Keratinocyte (primary cell): ENCODE measurements at regions not wholly inside any gene's neighbourhood (a gene's known extent, or its start where the extent isn't known, plus 50 kb on each side); places are given as distances from the start of the nearest gene placed in this dataset.

Source experiments
- CTCF ChIP-seq, 3 experiments: IDR thresholded peaks in 1 of 3; conservative IDR thresholded peaks in 1 of 3; optimal IDR thresholded peaks in 1 of 3; 2 replicates in 2 of 3; 3 replicates in 1 of 3; pipeline versions ENCODE3 to v1.5.1; 2011; ENCODE audit warnings: low read length in 3 of 3, mild to moderate bottlenecking in 3 of 3, moderate library complexity in 2 of 3, control low read depth in 1 of 3, inconsistent platforms in 1 of 3; ENCODE audit not compliant: insufficient read depth in 2 of 3; ENCODE audit errors: extremely low read depth in 1 of 3
- EZH2 ChIP-seq: IDR thresholded peaks from one replicate; pipeline ENCODE4 v1.6.1; 2012; ENCODE audit warnings: inconsistent platforms, mild to moderate bottlenecking, low read length, moderate library complexity

- TF ChIP-seq CTCF (optimal IDR thresholded peaks at IDR 0.05 in 1 of 3, IDR thresholded peaks at IDR 0.05 in 1 of 3, conservative IDR thresholded peaks at IDR 0.05 in 1 of 3; ENCODE audit: extremely low read depth in 1 of 3, insufficient read depth in 2 of 3, low read length in 3 of 3) (no peak), EZH2 (no peak)
Observed at GRCh38 chr6:138622967-138623366, 123.7 kb upstream of the NHSL1 start.
